ENCODE measurements at regions not wholly inside any gene's neighbourhood (a gene's known extent, or its start where the extent isn't known, plus 50 kb on each side); places are given as distances from the start of the nearest gene placed in this dataset.

- no peak overlapping the region for H3K4me3 ChIP-seq (ENCODE audit: low read depth, low read length)
- TF ChIP-seq CTCF (conservative IDR thresholded peaks at IDR 0.05; ENCODE audit: low read depth, low read length) = no peak
- no peak for DNase-seq (ENCODE audit: low read depth)
Observed at GRCh38 chr1:195218428-195219212, 1389.6 kb downstream of the KCNT2 start.

GRCh38 chr1:195202241-195202640 lies 1406.0 kb downstream of the KCNT2 start:
- no peak overlapping the region for H3K4me3 ChIP-seq (ENCODE audit: low read depth, low read length)
- no peak for TF ChIP-seq CTCF (conservative IDR thresholded peaks at IDR 0.05; ENCODE audit: low read depth, low read length)

GRCh38 chr1:195200772-195201171 lies 1407.5 kb downstream of the KCNT2 start:
- DNase-seq (ENCODE audit: low read depth) = no peak
- no peak overlapping the region for H3K4me3 ChIP-seq (ENCODE audit: low read depth, low read length)
- TF ChIP-seq CTCF (conservative IDR thresholded peaks at IDR 0.05; ENCODE audit: low read depth, low read length) = no peak

More at GRCh38 chr1:195202241-195202640, 1406.0 kb downstream of the KCNT2 start:
- no peak for DNase-seq (ENCODE audit: low read depth)

- no peak for DNase-seq (ENCODE audit: low read depth)
- no peak overlapping the region for H3K4me3 ChIP-seq (ENCODE audit: low read depth, low read length)
- TF ChIP-seq CTCF (conservative IDR thresholded peaks at IDR 0.05; ENCODE audit: low read depth, low read length) = no peak
Observed at GRCh38 chr1:195197116-195197515, 1411.1 kb downstream of the KCNT2 start.

GRCh38 chr1:195195423-195196057 lies 1412.7 kb downstream of the KCNT2 start:
- no peak overlapping the region for H3K4me3 ChIP-seq (ENCODE audit: low read depth, low read length)
- TF ChIP-seq CTCF (conservative IDR thresholded peaks at IDR 0.05; ENCODE audit: low read depth, low read length) = no peak
- DNase-seq (ENCODE audit: low read depth) = no peak

- no peak for DNase-seq (ENCODE audit: low read depth)
- no peak for TF ChIP-seq CTCF (conservative IDR thresholded peaks at IDR 0.05; ENCODE audit: low read depth, low read length)
Observed at GRCh38 chr1:195193134-195193533, 1415.1 kb downstream of the KCNT2 start.

More at GRCh38 chr1:195193134-195193533, 1415.1 kb downstream of the KCNT2 start:
- H3K4me3 ChIP-seq (ENCODE audit: low read depth, low read length) = no peak overlapping the region

Data from epithelial cell of proximal tubule (primary cell).